ENCODE measurements at regions not wholly inside any gene's neighbourhood (a gene's known extent, or its start where the extent isn't known, plus 50 kb on each side); places are given as distances from the start of the nearest gene placed in this dataset.

- no peaks in the 10 kb centered on the region for H3K4me1 ChIP-seq (ENCODE audit: control insufficient read depth, insufficient read depth, low read length)
- H3K9me3 ChIP-seq (replicated peaks; ENCODE audit: control insufficient read depth, insufficient read depth, low read length): no peaks in the 10 kb centered on the region
- TF ChIP-seq YY1 (IDR thresholded peaks at IDR 0.05; ENCODE audit: low read depth, low read length) (no peak), BMI1 (IDR thresholded peaks at IDR 0.05; ENCODE audit: borderline replicate concordance) (no peak)
- intact Hi-C loops (cut with micrococcal nuclease; ENCODE audit: unreplicated experiment) (no loop called here), in situ Hi-C loops (cut with MboI) (no loop called here)
- no TSS peak for BruUV-seq (replicated peaks)
- H3K79me2 ChIP-seq (ENCODE audit: control insufficient read depth, insufficient read depth, low read length): no peaks in the 10 kb centered on the region
- CTCF ChIA-PET: no interaction called here
- H3K36me3 ChIP-seq (ENCODE audit: control insufficient read depth in 2 of 2, insufficient read depth in 2 of 2, low read length in 1 of 2): no peaks in the 10 kb centered on the region
- DNase-seq (ENCODE audit: low read depth, low spot score): no peak
- H4K20me1 ChIP-seq (ENCODE audit: control insufficient read depth, insufficient read depth): no peaks in the 10 kb centered on the region
- 31% methylated on average over 1 of the region's 1 CpG for WGBS (ENCODE audit: insufficient coverage, insufficient replicate concordance, low lambda C conversion rate, missing lambda C conversion rate)
- no peak overlapping the region for H3K4me3 ChIP-seq
- FAIRE-seq: no peak
- H3K27me3 ChIP-seq (replicated peaks in 1 of 2; ENCODE audit: control insufficient read depth in 2 of 2, insufficient read depth in 2 of 2, low read length in 1 of 2): no peaks in the 10 kb centered on the region
- RAD21 ChIA-PET (ENCODE audit: unreplicated experiment): no interaction called here
- H3K9ac ChIP-seq (ENCODE audit: control insufficient read depth, insufficient read depth, low read length): no peak overlapping the region
- H3K4me2 ChIP-seq (ENCODE audit: control insufficient read depth, insufficient read depth): no peak overlapping the region
- POLR2A ChIA-PET: no interaction called here
- SMC1A ChIA-PET (ENCODE audit: uncharacterized antibody, unreplicated experiment): no interaction called here
- no peak overlapping the region for H2AFZ ChIP-seq (ENCODE audit: control insufficient read depth, low read depth, low read length)
- no peak overlapping the region for H3K27ac ChIP-seq (ENCODE audit: control insufficient read depth, insufficient read depth)
- ATAC-seq: no peak
These were observed 111.1 kb upstream of the ABI3BP start for GRCh38 chr3:101104321-101104720.

DNA sequence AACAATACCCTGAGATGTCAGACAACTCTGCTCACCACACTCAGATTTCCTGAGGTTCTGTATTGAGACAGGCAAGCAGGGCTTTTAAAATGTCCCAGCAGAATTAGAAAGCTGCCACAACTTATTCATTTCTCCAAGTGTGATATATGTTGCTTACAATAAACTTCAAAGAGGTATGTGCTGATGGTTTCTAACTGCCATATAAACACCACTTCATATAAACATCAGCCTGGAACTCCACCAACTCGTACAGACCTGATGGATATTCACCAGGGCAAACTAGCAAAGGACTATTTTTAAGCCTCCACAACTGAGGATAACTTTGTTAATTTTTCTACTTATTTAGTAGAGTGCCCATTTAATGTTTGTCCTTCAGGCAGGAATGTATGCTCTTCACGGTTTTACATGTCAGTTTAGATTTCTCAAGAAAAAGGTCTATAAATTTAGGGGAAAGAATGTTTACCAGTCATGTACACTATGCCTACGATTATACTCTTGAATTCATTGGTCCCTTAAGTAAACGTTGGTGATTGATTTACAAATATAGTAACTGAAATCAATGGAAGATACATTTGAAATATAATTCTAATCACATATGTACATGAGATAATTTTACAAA is 109.6 kb upstream of the ABI3BP start:
- ChIA-PET CTCF (interaction anchor here (1.1 kb wide), 1 partner anchor 16 kb away, joined by 4 read pairs; no protein-coding TSS in a partner anchor), SMC1A (ENCODE audit: uncharacterized antibody, unreplicated experiment) (no interaction called here), POLR2A (no interaction called here), RAD21 (ENCODE audit: unreplicated experiment) (no interaction called here)
- DNase-seq (ENCODE audit: low read depth, low spot score): no peak
- Histone ChIP-seq H3K27ac (ENCODE audit: control insufficient read depth, insufficient read depth) (no peak overlapping the region), H3K36me3 (ENCODE audit: control insufficient read depth in 2 of 2, insufficient read depth in 2 of 2, low read length in 1 of 2) (no peaks in the 10 kb centered on the region), H3K4me2 (ENCODE audit: control insufficient read depth, insufficient read depth) (no peak overlapping the region), H3K9ac (ENCODE audit: control insufficient read depth, insufficient read depth, low read length) (no peak overlapping the region), H3K4me1 (ENCODE audit: control insufficient read depth, insufficient read depth, low read length) (no peaks in the 10 kb centered on the region), H2AFZ (ENCODE audit: control insufficient read depth, low read depth, low read length) (no peak overlapping the region), H3K9me3 (replicated peaks; ENCODE audit: control insufficient read depth, insufficient read depth, low read length) (no peaks in the 10 kb centered on the region), H3K79me2 (ENCODE audit: control insufficient read depth, insufficient read depth, low read length) (no peaks in the 10 kb centered on the region), H3K27me3 (replicated peaks in 1 of 2; ENCODE audit: control insufficient read depth in 2 of 2, insufficient read depth in 2 of 2, low read length in 1 of 2) (no peaks in the 10 kb centered on the region), H4K20me1 (ENCODE audit: control insufficient read depth, insufficient read depth) (no peaks in the 10 kb centered on the region), H3K4me3 (no peak overlapping the region)
- BruUV-seq (replicated peaks): no TSS peak
- FAIRE-seq: no peak
- 5% methylated on average over 4 of the region's 4 CpGs for WGBS (ENCODE audit: insufficient coverage, insufficient replicate concordance, low lambda C conversion rate, missing lambda C conversion rate)
- no peak for ATAC-seq
- intact Hi-C loops (cut with micrococcal nuclease; ENCODE audit: unreplicated experiment) (no loop called here), in situ Hi-C loops (cut with MboI) (no loop called here)
- TF ChIP-seq NFXL1 (IDR thresholded peaks at IDR 0.05; ENCODE audit: borderline replicate concordance): no peak
- no peak for TF ChIP-seq NR2C1 (IDR thresholded peaks at IDR 0.05)
- no peak for TF ChIP-seq RELA (IDR thresholded peaks at IDR 0.05; ENCODE audit: borderline replicate concordance, partially characterized antibody)
- no peak for TF ChIP-seq CEBPZ (IDR thresholded peaks at IDR 0.05; ENCODE audit: low read depth, low read length)
- no peak for TF ChIP-seq HDAC2 (IDR thresholded peaks at IDR 0.05)
- TF ChIP-seq EP300 (IDR thresholded peaks at IDR 0.05; ENCODE audit: borderline replicate concordance in 1 of 2, control insufficient read depth in 1 of 2, low read depth in 2 of 2, low read length in 2 of 2): no peak
- no peak for TF ChIP-seq NFYA (IDR thresholded peaks at IDR 0.05; ENCODE audit: borderline replicate concordance, low read depth, low read length)
- TF ChIP-seq MXI1 (IDR thresholded peaks at IDR 0.05; ENCODE audit: low read depth, low read length): no peak
- no peak for TF ChIP-seq USF2 (IDR thresholded peaks at IDR 0.05; ENCODE audit: borderline replicate concordance, low read depth, low read length)
- no peak for TF ChIP-seq NFIC (IDR thresholded peaks at IDR 0.05; ENCODE audit: low read depth, low read length)
- TF ChIP-seq POU2F2 (IDR thresholded peaks at IDR 0.05; ENCODE audit: borderline replicate concordance, low read depth, low read length): no peak
- no peak for TF ChIP-seq HCFC1 (IDR thresholded peaks at IDR 0.05; ENCODE audit: low read length)
- no peak for TF ChIP-seq SMC3 (IDR thresholded peaks at IDR 0.05; ENCODE audit: borderline replicate concordance, low read length)

Data from GM12878 (cell line).